ENCODE measurements at regions not wholly inside any gene's neighbourhood (a gene's known extent, or its start where the extent isn't known, plus 50 kb on each side); places are given as distances from the start of the nearest gene placed in this dataset.

GRCh38 chr11:10984250-10984649, 126.4 kb upstream of the ZBED5 start (continued):
- no peak for TF ChIP-seq TAF7 (optimal IDR thresholded peaks at IDR 0.05; ENCODE audit: borderline replicate concordance, low read depth, low read length)
- no peak for TF ChIP-seq FOSL1 (IDR thresholded peaks at IDR 0.05; ENCODE audit: insufficient read depth, low read depth, low read length)
- TF ChIP-seq SIN3A (conservative IDR thresholded peaks at IDR 0.05 in 1 of 2, IDR thresholded peaks at IDR 0.05 in 1 of 2; ENCODE audit: low read depth in 1 of 2, low read length in 2 of 2): no peak
- TF ChIP-seq SP1 (IDR thresholded peaks at IDR 0.05; ENCODE audit: low read depth, low read length): 0 out of 2 replicates have a peak, but pooled peaks have one; percentile 14
- no peak for TF ChIP-seq CHD2 (IDR thresholded peaks at IDR 0.05; ENCODE audit: low read length)
- no peak for TF ChIP-seq GTF2F1 (IDR thresholded peaks at IDR 0.05; ENCODE audit: borderline replicate concordance, low read depth, low read length)
- TF ChIP-seq KDM5A (IDR thresholded peaks at IDR 0.05; ENCODE audit: low read length): no peak

Measured in H1 (cell line).